B cell (primary cell): ENCODE measurements at regions not wholly inside any gene's neighbourhood (a gene's known extent, or its start where the extent isn't known, plus 50 kb on each side); places are given as distances from the start of the nearest gene placed in this dataset.

Source experiments
- ATAC-seq: fragments of 200-7000 bp; cut with Tn5 transposase; one replicate; pipeline ENCODE4 v1.10.0; 2021; ENCODE audit warnings: low read depth, mild to moderate bottlenecking, moderate number of reproducible peaks, moderate library complexity
- CTCF ChIA-PET: fragments of 350-600 bp; sonication (Branson Sonifier 250); formaldehyde crosslinking; loops from one replicate; lab custom pipeline; 2021; ENCODE audit warnings: antibody characterized with exemption, inconsistent platforms; lab: Charles Lee
- POLR2A ChIA-PET: fragments of 350-600 bp; sonication (Branson Sonifier 250); formaldehyde crosslinking; loops from one replicate; lab custom pipeline; 2021; ENCODE audit warnings: antibody characterized with exemption; lab: Charles Lee
- DNase-seq: peaks from one replicate; pipeline ENCODE4 v3.0.0; 2013
- H2AFZ ChIP-seq: 2 replicates; pipeline ENCODE4 v1.6.1; 2012; ENCODE audit warnings: mild to moderate bottlenecking, low read depth, low read length; ENCODE audit not compliant: insufficient read depth, poor library complexity, severe bottlenecking
- H3K27ac ChIP-seq, 2 donors: 1 replicate in 1 of 2; 2 replicates in 1 of 2; pipeline ENCODE4 v1.5.1; 2012 to 2013; ENCODE audit warnings: low read length in 2 of 2, mild to moderate bottlenecking in 2 of 2, moderate library complexity in 1 of 2
- H3K27me3 ChIP-seq, 4 experiments: fragments of 200-600 bp in 1 of 4; sonication (generic) in 1 of 4; replicated peaks in 1 of 4; 1 replicate in 2 of 4; 2 replicates in 2 of 4; pipeline versions ENCODE4 v1.6.1 to v1.7.0; 2013 to 2016; ENCODE audit warnings: low read length in 3 of 4, mild to moderate bottlenecking in 2 of 4, mixed read lengths in 1 of 4, moderate library complexity in 1 of 4; ENCODE audit not compliant: insufficient read depth in 4 of 4, control insufficient read depth in 3 of 4; ENCODE audit errors: control extremely low read depth in 1 of 4
- H3K36me3 ChIP-seq, 2 experiments: replicated peaks in 1 of 2; 1 replicate in 1 of 2; 2 replicates in 1 of 2; pipeline versions ENCODE4 v1.6.1 to v1.7.1; 2013; ENCODE audit warnings: low read length in 1 of 2; ENCODE audit not compliant: insufficient read depth in 2 of 2, control insufficient read depth in 1 of 2; ENCODE audit errors: control extremely low read depth in 1 of 2, extremely low read depth in 1 of 2
- H3K4me1 ChIP-seq, 2 donors: fragments of 200-600 bp in 1 of 2; sonication (generic) in 1 of 2; 1 replicate in 1 of 2; 2 replicates in 1 of 2; pipeline versions ENCODE4 v1.5.1 to v1.6.1; 2013 to 2017; ENCODE audit warnings: low read length in 2 of 2; ENCODE audit not compliant: control insufficient read depth in 2 of 2, insufficient read depth in 2 of 2
- H3K4me2 ChIP-seq: replicated peaks from 2 replicates; pipeline ENCODE3; 2012; ENCODE audit warnings: mild to moderate bottlenecking, low read depth, low read length; ENCODE audit not compliant: poor library complexity, severe bottlenecking
- H3K4me3 ChIP-seq, 5 experiments: fragments of 200-600 bp in 1 of 5; sonication (generic) in 1 of 5; 1 replicate in 3 of 5; 2 replicates in 2 of 5; pipeline versions ENCODE4 v1.5.1 to v1.7.0; 2011 to 2016; ENCODE audit warnings: low read length in 4 of 5, mild to moderate bottlenecking in 4 of 5, low read depth in 2 of 5, control low read depth in 1 of 5, moderate library complexity in 1 of 5; ENCODE audit not compliant: insufficient read depth in 1 of 5; ENCODE audit errors: control extremely low read depth in 1 of 5, extremely low read depth in 1 of 5
- H3K79me2 ChIP-seq: fragments of 200-600 bp; sonication (generic); one replicate; pipeline ENCODE4 v1.6.0; 2016; ENCODE audit warnings: low read length; ENCODE audit not compliant: control insufficient read depth, insufficient read depth
- H3K9ac ChIP-seq: fragments of 200-600 bp; sonication (generic); 2 replicates; pipeline ENCODE4 v1.6.1; 2017; ENCODE audit warnings: mild to moderate bottlenecking, low read length, moderate library complexity
- H3K9me3 ChIP-seq, 3 donors: one replicate each; pipeline versions ENCODE4 v1.6.1 to v1.7.1; 2013; ENCODE audit warnings: low read length in 2 of 3; ENCODE audit not compliant: control insufficient read depth in 2 of 3, insufficient read depth in 1 of 3; ENCODE audit errors: control extremely low read depth in 1 of 3
- H4K20me1 ChIP-seq: 2 replicates; pipeline ENCODE4 v1.6.0; 2012; ENCODE audit warnings: mild to moderate bottlenecking, low read length; ENCODE audit not compliant: insufficient read depth, control insufficient read depth, poor library complexity, severe bottlenecking
- H3K27ac Mint-ChIP-seq: one replicate; pipeline ENCODE4 v1.8.0; 2021; ENCODE audit warnings: mixed read lengths
- H3K27me3 Mint-ChIP-seq: one replicate; pipeline ENCODE4 v1.8.0; 2021; ENCODE audit warnings: mixed read lengths
- H3K4me1 Mint-ChIP-seq: one replicate; pipeline ENCODE4 v1.8.0; 2021; ENCODE audit warnings: mixed read lengths
- H3K4me3 Mint-ChIP-seq: one replicate; pipeline ENCODE4 v1.8.0; 2021; ENCODE audit warnings: mixed read lengths
- H3K9me3 Mint-ChIP-seq: one replicate; pipeline ENCODE4 v1.8.0; 2022; ENCODE audit warnings: mixed read lengths; ENCODE audit not compliant: insufficient read depth
- EZH2 ChIP-seq: IDR thresholded peaks from 2 replicates; pipeline ENCODE4 v1.6.1; 2012; ENCODE audit warnings: borderline replicate concordance, low read depth, mild to moderate bottlenecking, moderate library complexity, low read length; ENCODE audit not compliant: insufficient read depth, poor library complexity, severe bottlenecking
- WGBS: methylation state at CpG from one replicate; pipeline ENCODE4 v1.1.5; 2013; ENCODE audit warnings: missing lambda C conversion rate; ENCODE audit not compliant: insufficient coverage; 5-methylcytosine and 5-hydroxymethylcytosine counted together
- intact Hi-C: fragments of 100-400 bp; cut with micrococcal nuclease; formaldehyde crosslinking; loops from one replicate; pipeline ENCODE4 v1.10.0; 2022
- TF ChIP-seq, protein P1 (sequence below): fragments of 200-600 bp; IDR thresholded peaks from one replicate; pipeline ENCODE4 v1.8.0; 2022; ENCODE audit warnings: antibody characterized with exemption, mild to moderate bottlenecking

GRCh38 chr6:126427713-126428112, 87.8 kb downstream of the CENPW start:
- POLR2A ChIA-PET = no interaction called here

GRCh38 chr6:126429866-126430265, 90.0 kb downstream of the CENPW start:
- no peak overlapping the region for H3K27ac ChIP-seq
- ATAC-seq = no peak
- no peak overlapping the region for H3K4me3 ChIP-seq
- WGBS = no CpG with 5 or more reads among the region's 1 CpG
- no peak overlapping the region for H2AFZ ChIP-seq
- H4K20me1 ChIP-seq = no peaks in the 10 kb centered on the region
- CTCF ChIA-PET = no interaction called here
- Mint-ChIP-seq H3K27me3 (no peaks in the 10 kb centered on the region), H3K27ac (no peak overlapping the region), H3K4me3 (no peak overlapping the region), H3K4me1 (no peaks in the 10 kb centered on the region), H3K9me3 (no peaks in the 10 kb centered on the region)
- H3K4me1 ChIP-seq = no peaks in the 10 kb centered on the region
- DNase-seq = no peak
- H3K4me2 ChIP-seq = no peak overlapping the region
- TF ChIP-seq EZH2 = no peak
- TF ChIP-seq, protein P1, sequence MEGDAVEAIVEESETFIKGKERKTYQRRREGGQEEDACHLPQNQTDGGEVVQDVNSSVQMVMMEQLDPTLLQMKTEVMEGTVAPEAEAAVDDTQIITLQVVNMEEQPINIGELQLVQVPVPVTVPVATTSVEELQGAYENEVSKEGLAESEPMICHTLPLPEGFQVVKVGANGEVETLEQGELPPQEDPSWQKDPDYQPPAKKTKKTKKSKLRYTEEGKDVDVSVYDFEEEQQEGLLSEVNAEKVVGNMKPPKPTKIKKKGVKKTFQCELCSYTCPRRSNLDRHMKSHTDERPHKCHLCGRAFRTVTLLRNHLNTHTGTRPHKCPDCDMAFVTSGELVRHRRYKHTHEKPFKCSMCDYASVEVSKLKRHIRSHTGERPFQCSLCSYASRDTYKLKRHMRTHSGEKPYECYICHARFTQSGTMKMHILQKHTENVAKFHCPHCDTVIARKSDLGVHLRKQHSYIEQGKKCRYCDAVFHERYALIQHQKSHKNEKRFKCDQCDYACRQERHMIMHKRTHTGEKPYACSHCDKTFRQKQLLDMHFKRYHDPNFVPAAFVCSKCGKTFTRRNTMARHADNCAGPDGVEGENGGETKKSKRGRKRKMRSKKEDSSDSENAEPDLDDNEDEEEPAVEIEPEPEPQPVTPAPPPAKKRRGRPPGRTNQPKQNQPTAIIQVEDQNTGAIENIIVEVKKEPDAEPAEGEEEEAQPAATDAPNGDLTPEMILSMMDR = no peak
- H3K36me3 ChIP-seq = no peaks in the 10 kb centered on the region
- no peak overlapping the region for H3K9ac ChIP-seq
- H3K27me3 ChIP-seq = no peaks in the 10 kb centered on the region
- H3K9me3 ChIP-seq = no peaks in the 10 kb centered on the region
- H3K79me2 ChIP-seq = no peaks in the 10 kb centered on the region
- intact Hi-C loops = no loop called here
- POLR2A ChIA-PET = no interaction called here

More at GRCh38 chr6:126427713-126428112, 87.8 kb downstream of the CENPW start:
- no CpG with 5 or more reads among the region's 3 CpGs for WGBS
- Mint-ChIP-seq H3K4me1 (no peaks in the 10 kb centered on the region), H3K27me3 (no peaks in the 10 kb centered on the region), H3K4me3 (no peak overlapping the region), H3K27ac (no peak overlapping the region), H3K9me3 (no peaks in the 10 kb centered on the region)
- no peaks in the 10 kb centered on the region for H3K79me2 ChIP-seq
- H3K36me3 ChIP-seq = no peaks in the 10 kb centered on the region
- H3K4me2 ChIP-seq = no peak overlapping the region
- H2AFZ ChIP-seq = no peak overlapping the region
- DNase-seq = no peak
- H3K27me3 ChIP-seq = no peaks in the 10 kb centered on the region
- ATAC-seq = no peak
- H3K4me1 ChIP-seq = no peaks in the 10 kb centered on the region
- H3K4me3 ChIP-seq = no peak overlapping the region
- TF ChIP-seq EZH2 = no peak
- TF ChIP-seq, protein P1 = no peak
- intact Hi-C loops = no loop called here
- H4K20me1 ChIP-seq = no peaks in the 10 kb centered on the region
- no peak overlapping the region for H3K27ac ChIP-seq
- CTCF ChIA-PET = no interaction called here
- H3K9me3 ChIP-seq = no peaks in the 10 kb centered on the region
- H3K9ac ChIP-seq = no peak overlapping the region
